ENCODE measurements at regions not wholly inside any gene's neighbourhood (a gene's known extent, or its start where the extent isn't known, plus 50 kb on each side); places are given as distances from the start of the nearest gene placed in this dataset.

GRCh38 chrX:69074726-69075125 is 90.5 kb downstream of the PJA1 start:
- intact Hi-C loops (cut with micrococcal nuclease) = no loop called here
- no peak overlapping the region for H3K18ac ChIP-seq (ENCODE audit: low read depth, low read length)
- no peaks in the 10 kb centered on the region; the same call in 1 of the 2 replicates for H4K20me1 ChIP-seq (ENCODE audit: insufficient read depth, low read length)
- no peak overlapping the region for H2AK5ac ChIP-seq (ENCODE audit: low read depth, low read length)
- ChIA-PET POLR2A (ENCODE audit: unreplicated experiment) (no interaction called here), CTCF (no interaction called here)
- H2BK20ac ChIP-seq (ENCODE audit: low read depth, low read length) = no peak overlapping the region
- no peak overlapping the region for H3K27ac ChIP-seq (ENCODE audit: insufficient read depth, low read length)
- no peak overlapping the region for H3K4ac ChIP-seq (ENCODE audit: low read depth, low read length)
- no peaks in the 10 kb centered on the region for H3K9me3 ChIP-seq (ENCODE audit: control insufficient read depth, insufficient read depth, low read length)
- no peak overlapping the region for H3K9ac ChIP-seq (ENCODE audit: low read depth, low read length)
- dilution Hi-C loops (cut with HindIII; ENCODE audit: low sequenced_read_pairs, unreplicated experiment) = no loop called here
- H3K79me1 ChIP-seq (ENCODE audit: low read depth in 1 of 2, low read length in 2 of 2) = no peaks in the 10 kb centered on the region
- no peak overlapping the region for H3K4me2 ChIP-seq (ENCODE audit: low read depth, low read length)
- no peak overlapping the region for H4K91ac ChIP-seq (ENCODE audit: insufficient read depth, low read depth, low read length)
- no peak overlapping the region for H2BK15ac ChIP-seq (ENCODE audit: low read depth, low read length)
- no peak overlapping the region for H3K4me3 ChIP-seq (ENCODE audit: insufficient read depth, low read depth, low read length)
- no peak overlapping the region for H3K23ac ChIP-seq (ENCODE audit: low read depth, low read length)
- WGBS, 2 experiments (ENCODE audit: extremely low coverage in 2 of 2, insufficient read length in 1 of 2) = no CpG with 5 or more reads among the region's 3 CpGs
- H2BK5ac ChIP-seq (ENCODE audit: low read depth, low read length, poor library complexity, severe bottlenecking) = no peak overlapping the region
- no peak overlapping the region for H2BK120ac ChIP-seq (ENCODE audit: low read depth, low read length)
- TF ChIP-seq RAD21 (IDR thresholded peaks at IDR 0.05; ENCODE audit: low read length) (no peak), SMC3 (IDR thresholded peaks at IDR 0.05; ENCODE audit: low read depth, low read length) (no peak), MAFK (IDR thresholded peaks at IDR 0.05; ENCODE audit: low read depth, low read length) (no peak), CHD1 (IDR thresholded peaks at IDR 0.05; ENCODE audit: low read depth, low read length) (no peak), NFE2L2 (IDR thresholded peaks at IDR 0.05; ENCODE audit: low read depth, low read length) (no peak)
- no peaks in the 10 kb centered on the region for H3K9me1 ChIP-seq (ENCODE audit: insufficient read depth, low read length)
- BruUV-seq (replicated peaks) = no TSS peak
- no peak overlapping the region for H2AK9ac ChIP-seq (replicated peaks; ENCODE audit: low read depth, low read length, poor library complexity)
- H3K27me3 ChIP-seq (ENCODE audit: control insufficient read depth, insufficient read depth, low read length) = peaks cover 8% of the 10 kb centered on the region; the same call in 1 of the 2 replicates
- ATAC-seq (ENCODE audit: low read depth) (no peak), DNase-seq (no peak)
- in situ Hi-C loops (cut with MboI; ENCODE audit: low sequenced_read_pairs) = no loop called here
- peaks cover 6% of the 10 kb centered on the region; the same call in 1 of the 2 replicates for H3K4me1 ChIP-seq (ENCODE audit: control insufficient read depth, insufficient read depth, low read length)
- no peak overlapping the region for H3K56ac ChIP-seq (ENCODE audit: extremely low read depth, insufficient read depth, low read length)
- no peak overlapping the region for H4K5ac ChIP-seq (ENCODE audit: low read depth, low read length)
- H2AFZ ChIP-seq (replicated peaks; ENCODE audit: low read length, poor library complexity) = no peak overlapping the region
- H4K8ac ChIP-seq (ENCODE audit: low read depth in 2 of 2, low read length in 2 of 2) = no peak overlapping the region
- no peak overlapping the region for H3K14ac ChIP-seq (replicated peaks; ENCODE audit: low read depth, low read length)
- H3K36me3 ChIP-seq (ENCODE audit: control insufficient read depth, insufficient read depth, low read length) = no peaks in the 10 kb centered on the region

Data from IMR-90 (cell line).